Gastroesophageal sphincter (tissue), 4 donors: ENCODE measurements at regions not wholly inside any gene's neighbourhood (a gene's known extent, or its start where the extent isn't known, plus 50 kb on each side); places are given as distances from the start of the nearest gene placed in this dataset.

Experiments used
- ATAC-seq: fragments of 150-250 bp; one replicate; pipeline ENCODE4 v1.9.1; 2016; ENCODE audit warnings: mild to moderate bottlenecking, moderate library complexity
- H3K27ac ChIP-seq, 4 donors: fragments of 200-600 bp; sonication (generic) in 3 of 4; 1 replicate in 3 of 4; 2 replicates in 1 of 4; pipeline ENCODE4 v1.5.1; 2016 to 2019
- H3K27me3 ChIP-seq: fragments of 200-600 bp; sonication (generic); one replicate; pipeline ENCODE4 v1.5.1; 2019
- H3K36me3 ChIP-seq, 2 donors: fragments of 200-600 bp; sonication (generic); one replicate each; pipeline ENCODE4 v1.5.1; 2019; ENCODE audit warnings: control low read depth in 1 of 2
- H3K4me1 ChIP-seq, 3 donors: fragments of 200-600 bp; sonication (generic); 1 replicate in 2 of 3; 2 replicates in 1 of 3; pipeline ENCODE4 v1.5.1; 2016 to 2019; ENCODE audit warnings: control low read depth in 2 of 3
- H3K4me3 ChIP-seq, 2 donors: fragments of 200-600 bp; sonication (generic); one replicate each; pipeline ENCODE4 v1.5.1; 2019; ENCODE audit warnings: mild to moderate bottlenecking in 1 of 2, moderate library complexity in 1 of 2
- H3K9me3 ChIP-seq, 3 donors: fragments of 200-600 bp; sonication (generic); one replicate each; pipeline ENCODE4 v1.5.1; 2017 to 2019; ENCODE audit warnings: control low read depth in 2 of 3
- CTCF ChIP-seq, 4 experiments: fragments of 200-600 bp in 2 of 4; fragments of 450-650 bp in 2 of 4; sonication (generic) in 1 of 4; IDR thresholded peaks; one replicate each; pipeline ENCODE4 v1.5.1; 2017 to 2019; ENCODE audit warnings: antibody characterized with exemption in 4 of 4, mild to moderate bottlenecking in 2 of 4, moderate library complexity in 2 of 4
- EP300 ChIP-seq: sonication (generic); formaldehyde crosslinking; IDR thresholded peaks from one replicate; pipeline ENCODE4 v1.6.1; 2017; ENCODE audit warnings: antibody characterized with exemption, mild to moderate bottlenecking
- POLR2A ChIP-seq, 2 donors: fragments of 450-650 bp; IDR thresholded peaks; one replicate each; pipeline ENCODE4 v1.6.1; 2017; ENCODE audit warnings: antibody characterized with exemption in 2 of 2, mild to moderate bottlenecking in 2 of 2, moderate library complexity in 1 of 2
- POLR2AphosphoS5 ChIP-seq: sonication (generic); formaldehyde crosslinking; IDR thresholded peaks from one replicate; pipeline ENCODE4 v1.6.1; 2017; ENCODE audit warnings: antibody characterized with exemption
- WGBS, 2 donors: methylation state at CpG; one replicate each; pipeline ENCODE4 v1.1.5; 2018; ENCODE audit warnings: low coverage in 1 of 2; 5-methylcytosine and 5-hydroxymethylcytosine counted together

GRCh38 chr9:16272776-16273175 is 597.7 kb downstream of the BNC2 start:
- H3K27me3 ChIP-seq, result no peaks in the 10 kb centered on the region
- no peaks in the 10 kb centered on the region for H3K36me3 ChIP-seq
- WGBS, 2 donors, result 73 to 81% methylated on average over 6 to 8 of the region's 8 CpGs
- H3K9me3 ChIP-seq, result no peaks in the 10 kb centered on the region
- H3K4me1 ChIP-seq, result peaks cover 0 to 7% (median 0%) of the 10 kb centered on the region in 3 donors
- no peak overlapping the region for H3K27ac ChIP-seq
- no peak for TF ChIP-seq POLR2A (IDR thresholded peaks at IDR 0.05)
- no peak for TF ChIP-seq CTCF (IDR thresholded peaks at IDR 0.05)
- TF ChIP-seq POLR2AphosphoS5, result no peak
- TF ChIP-seq EP300, result no peak
- no peak overlapping the region for H3K4me3 ChIP-seq
- ATAC-seq, result peak; percentile 44

- Histone ChIP-seq H3K27ac (no peak overlapping the region), H3K4me1 (peaks cover 0 to 7% (median 0%) of the 10 kb centered on the region in 3 donors), H3K9me3 (no peaks in the 10 kb centered on the region), H3K27me3 (no peaks in the 10 kb centered on the region), H3K4me3 (no peak overlapping the region), H3K36me3 (no peaks in the 10 kb centered on the region)
- 73 to 76% methylated on average over 5 to 11 of the region's 15 CpGs for WGBS, 2 donors
- TF ChIP-seq CTCF (IDR thresholded peaks at IDR 0.05) (no peak), POLR2AphosphoS5 (peak; percentile 76)
- no peak for ATAC-seq
These were observed 594.5 kb downstream of the BNC2 start for GRCh38 chr9:16275795-16276624.

- no peaks in the 10 kb centered on the region for H3K27me3 ChIP-seq
- H3K36me3 ChIP-seq, result no peaks in the 10 kb centered on the region
- H3K27ac ChIP-seq, result no peak overlapping the region
- TF ChIP-seq POLR2A (IDR thresholded peaks at IDR 0.05) (no peak), POLR2AphosphoS5 (no peak)
- WGBS, 2 donors, result no CpG with 5 or more reads among the region's 8 CpGs
- no peak overlapping the region for H3K4me3 ChIP-seq
- peaks cover 0 to 8% (median 0%) of the 10 kb centered on the region in 3 donors for H3K4me1 ChIP-seq
- H3K9me3 ChIP-seq, result no peaks in the 10 kb centered on the region
- ATAC-seq, result no peak
These were observed 593.6 kb downstream of the BNC2 start for GRCh38 chr9:16276866-16277265.

DNA sequence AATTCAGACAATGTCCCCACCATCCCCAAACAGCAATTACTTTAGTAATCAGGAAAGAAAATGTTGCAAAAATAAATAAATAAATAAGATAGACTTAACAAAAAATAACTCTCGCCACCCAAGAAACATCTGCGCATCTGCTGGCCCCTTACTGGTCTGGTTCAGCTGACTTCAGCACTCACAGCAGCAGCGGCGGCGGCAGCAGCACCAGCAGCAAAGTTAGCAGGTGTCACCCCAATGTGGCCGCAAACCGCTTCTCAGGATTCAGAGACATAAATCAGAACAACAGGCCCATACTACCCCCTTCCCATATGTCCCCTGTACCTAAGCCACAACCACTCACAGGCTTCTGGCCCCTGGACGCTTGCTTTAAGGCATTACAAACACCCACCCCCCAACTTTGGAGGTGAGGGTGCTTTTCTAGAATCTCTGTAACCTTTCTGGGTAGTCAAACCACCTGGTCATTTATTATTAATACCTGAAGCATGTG is 593.0 kb downstream of the BNC2 start:
- WGBS, 2 donors, result 83 to 85% methylated on average over 4 to 8 of the region's 8 CpGs
- Histone ChIP-seq H3K27ac (no peak overlapping the region), H3K4me1 (peaks cover 0 to 14% (median 0%) of the 10 kb centered on the region in 3 donors), H3K4me3 (no peak overlapping the region), H3K27me3 (no peaks in the 10 kb centered on the region), H3K9me3 (no peaks in the 10 kb centered on the region), H3K36me3 (no peaks in the 10 kb centered on the region)
- no peak for ATAC-seq
- no peak for TF ChIP-seq POLR2A (IDR thresholded peaks at IDR 0.05)
- no peak for TF ChIP-seq CTCF (IDR thresholded peaks at IDR 0.05)
- no peak for TF ChIP-seq EP300
- TF ChIP-seq POLR2AphosphoS5, result no peak

- Histone ChIP-seq H3K36me3 (no peaks in the 10 kb centered on the region), H3K27ac (no peak overlapping the region), H3K9me3 (no peaks in the 10 kb centered on the region), H3K27me3 (no peaks in the 10 kb centered on the region), H3K4me3 (no peak overlapping the region), H3K4me1 (peaks cover 0 to 14% (median 0%) of the 10 kb centered on the region in 3 donors)
- 44 to 73% methylated on average over 5 of the region's 13 CpGs for WGBS, 2 donors
- no peak for ATAC-seq
- TF ChIP-seq EP300, result no peak
- TF ChIP-seq CTCF (IDR thresholded peaks at IDR 0.05), result no peak
- TF ChIP-seq POLR2A (IDR thresholded peaks at IDR 0.05), result no peak
- TF ChIP-seq POLR2AphosphoS5, result no peak
These were observed 592.0 kb downstream of the BNC2 start for GRCh38 chr9:16278326-16278999.
